ENCODE measurements at regions not wholly inside any gene's neighbourhood (a gene's known extent, or its start where the extent isn't known, plus 50 kb on each side); places are given as distances from the start of the nearest gene placed in this dataset.

- Histone ChIP-seq H3K9me3 (ENCODE audit: insufficient read depth, low read length) (peaks cover 24% of the 10 kb centered on the region; the same call in 1 of the 2 replicates), H3K4me3 (ENCODE audit: insufficient read length, low read depth) (no peak overlapping the region), H3K27me3 (ENCODE audit: insufficient read depth, insufficient read length) (no peaks in the 10 kb centered on the region), H3K4me1 (ENCODE audit: insufficient read depth, insufficient read length) (no peaks in the 10 kb centered on the region), H3K36me3 (ENCODE audit: insufficient read depth, insufficient read length, low read length) (no peaks in the 10 kb centered on the region), H3K9ac (ENCODE audit: insufficient read length, low read depth) (no peak overlapping the region)
- no peak for DNase-seq (ENCODE audit: low read depth, low spot score)
- TF ChIP-seq ZNF274 (IDR thresholded peaks at IDR 0.05; ENCODE audit: low read depth, low read length), result no peak
- no peak for TF ChIP-seq YY1 (IDR thresholded peaks at IDR 0.05; ENCODE audit: insufficient read depth, insufficient read length)
- TF ChIP-seq SUZ12 (IDR thresholded peaks at IDR 0.05; ENCODE audit: extremely low read depth, insufficient read depth, insufficient read length), result no peak
Observed at GRCh38 chr5:16345454-16345853, 120.1 kb downstream of the ZNF622 start.

- Histone ChIP-seq H3K9me3 (ENCODE audit: insufficient read depth, low read length) (no peaks in the 10 kb centered on the region), H3K4me3 (ENCODE audit: insufficient read length, low read depth) (no peak overlapping the region), H3K36me3 (ENCODE audit: insufficient read depth, insufficient read length, low read length) (no peaks in the 10 kb centered on the region), H3K4me1 (ENCODE audit: insufficient read depth, insufficient read length) (no peaks in the 10 kb centered on the region), H3K27me3 (ENCODE audit: insufficient read depth, insufficient read length) (no peaks in the 10 kb centered on the region), H3K9ac (ENCODE audit: insufficient read length, low read depth) (no peak overlapping the region)
- no peak for DNase-seq (ENCODE audit: low read depth, low spot score)
- TF ChIP-seq SUZ12 (IDR thresholded peaks at IDR 0.05; ENCODE audit: extremely low read depth, insufficient read depth, insufficient read length), result no peak
- no peak for TF ChIP-seq ZNF274 (IDR thresholded peaks at IDR 0.05; ENCODE audit: low read depth, low read length)
- TF ChIP-seq YY1 (IDR thresholded peaks at IDR 0.05; ENCODE audit: insufficient read depth, insufficient read length), result no peak
Observed at GRCh38 chr5:16326137-16326536, 139.5 kb downstream of the ZNF622 start.

GRCh38 chr5:16321284-16321683 lies 141.7 kb upstream of the MARCHF11 start:
- TF ChIP-seq SUZ12 (IDR thresholded peaks at IDR 0.05; ENCODE audit: extremely low read depth, insufficient read depth, insufficient read length) (no peak), ZNF274 (IDR thresholded peaks at IDR 0.05; ENCODE audit: low read depth, low read length) (no peak), YY1 (IDR thresholded peaks at IDR 0.05; ENCODE audit: insufficient read depth, insufficient read length) (no peak)
- Histone ChIP-seq H3K9me3 (ENCODE audit: insufficient read depth, low read length) (no peaks in the 10 kb centered on the region), H3K36me3 (ENCODE audit: insufficient read depth, insufficient read length, low read length) (no peaks in the 10 kb centered on the region), H3K9ac (ENCODE audit: insufficient read length, low read depth) (no peak overlapping the region), H3K27me3 (ENCODE audit: insufficient read depth, insufficient read length) (no peaks in the 10 kb centered on the region), H3K4me3 (ENCODE audit: insufficient read length, low read depth) (no peak overlapping the region), H3K4me1 (ENCODE audit: insufficient read depth, insufficient read length) (no peaks in the 10 kb centered on the region)
- DNase-seq (ENCODE audit: low read depth, low spot score), result no peak

GRCh38 chr5:16315501-16315900 lies 135.9 kb upstream of the MARCHF11 start:
- H3K9me3 ChIP-seq (ENCODE audit: insufficient read depth, low read length), result no peaks in the 10 kb centered on the region
- TF ChIP-seq YY1 (IDR thresholded peaks at IDR 0.05; ENCODE audit: insufficient read depth, insufficient read length), result no peak
- TF ChIP-seq ZNF274 (IDR thresholded peaks at IDR 0.05; ENCODE audit: low read depth, low read length), result no peak
- TF ChIP-seq SUZ12 (IDR thresholded peaks at IDR 0.05; ENCODE audit: extremely low read depth, insufficient read depth, insufficient read length), result no peak
- H3K4me3 ChIP-seq (ENCODE audit: insufficient read length, low read depth), result no peak overlapping the region
- DNase-seq (ENCODE audit: low read depth, low spot score), result no peak
- H3K9ac ChIP-seq (ENCODE audit: insufficient read length, low read depth), result no peak overlapping the region
- H3K36me3 ChIP-seq (ENCODE audit: insufficient read depth, insufficient read length, low read length), result no peaks in the 10 kb centered on the region
- no peaks in the 10 kb centered on the region for H3K4me1 ChIP-seq (ENCODE audit: insufficient read depth, insufficient read length)
- H3K27me3 ChIP-seq (ENCODE audit: insufficient read depth, insufficient read length), result no peaks in the 10 kb centered on the region

GRCh38 chr5:16313761-16314160 lies 134.2 kb upstream of the MARCHF11 start:
- H3K36me3 ChIP-seq (ENCODE audit: insufficient read depth, insufficient read length, low read length), result no peaks in the 10 kb centered on the region
- no peak for DNase-seq (ENCODE audit: low read depth, low spot score)
- H3K9ac ChIP-seq (ENCODE audit: insufficient read length, low read depth), result no peak overlapping the region
- H3K4me3 ChIP-seq (ENCODE audit: insufficient read length, low read depth), result no peak overlapping the region
- TF ChIP-seq SUZ12 (IDR thresholded peaks at IDR 0.05; ENCODE audit: extremely low read depth, insufficient read depth, insufficient read length) (no peak), ZNF274 (IDR thresholded peaks at IDR 0.05; ENCODE audit: low read depth, low read length) (no peak), YY1 (IDR thresholded peaks at IDR 0.05; ENCODE audit: insufficient read depth, insufficient read length) (no peak)
- no peaks in the 10 kb centered on the region for H3K4me1 ChIP-seq (ENCODE audit: insufficient read depth, insufficient read length)
- no peaks in the 10 kb centered on the region for H3K27me3 ChIP-seq (ENCODE audit: insufficient read depth, insufficient read length)
- H3K9me3 ChIP-seq (ENCODE audit: insufficient read depth, low read length), result no peaks in the 10 kb centered on the region

- H3K36me3 ChIP-seq (ENCODE audit: insufficient read depth, insufficient read length, low read length), result no peaks in the 10 kb centered on the region
- peak; percentile 23 for DNase-seq (ENCODE audit: low read depth, low spot score)
- no peaks in the 10 kb centered on the region for H3K27me3 ChIP-seq (ENCODE audit: insufficient read depth, insufficient read length)
- TF ChIP-seq SUZ12 (IDR thresholded peaks at IDR 0.05; ENCODE audit: extremely low read depth, insufficient read depth, insufficient read length) (no peak), YY1 (IDR thresholded peaks at IDR 0.05; ENCODE audit: insufficient read depth, insufficient read length) (no peak), ZNF274 (IDR thresholded peaks at IDR 0.05; ENCODE audit: low read depth, low read length) (no peak)
- H3K4me3 ChIP-seq (ENCODE audit: insufficient read length, low read depth), result no peak overlapping the region
- H3K9me3 ChIP-seq (ENCODE audit: insufficient read depth, low read length), result no peaks in the 10 kb centered on the region
- H3K4me1 ChIP-seq (ENCODE audit: insufficient read depth, insufficient read length), result no peaks in the 10 kb centered on the region
- H3K9ac ChIP-seq (ENCODE audit: insufficient read length, low read depth), result no peak overlapping the region
Observed at GRCh38 chr5:16312785-16313184, 133.2 kb upstream of the MARCHF11 start.

GRCh38 chr5:16311666-16312065 lies 132.1 kb upstream of the MARCHF11 start:
- H3K27me3 ChIP-seq (ENCODE audit: insufficient read depth, insufficient read length), result no peaks in the 10 kb centered on the region
- H3K4me3 ChIP-seq (ENCODE audit: insufficient read length, low read depth), result no peak overlapping the region
- DNase-seq (ENCODE audit: low read depth, low spot score), result no peak
- H3K9me3 ChIP-seq (ENCODE audit: insufficient read depth, low read length), result no peaks in the 10 kb centered on the region
- H3K36me3 ChIP-seq (ENCODE audit: insufficient read depth, insufficient read length, low read length), result no peaks in the 10 kb centered on the region
- no peak for TF ChIP-seq ZNF274 (IDR thresholded peaks at IDR 0.05; ENCODE audit: low read depth, low read length)
- no peak for TF ChIP-seq YY1 (IDR thresholded peaks at IDR 0.05; ENCODE audit: insufficient read depth, insufficient read length)
- no peak for TF ChIP-seq SUZ12 (IDR thresholded peaks at IDR 0.05; ENCODE audit: extremely low read depth, insufficient read depth, insufficient read length)
- H3K9ac ChIP-seq (ENCODE audit: insufficient read length, low read depth), result no peak overlapping the region
- H3K4me1 ChIP-seq (ENCODE audit: insufficient read depth, insufficient read length), result no peaks in the 10 kb centered on the region

All from NT2/D1 (cell line).